HCT116 (cell line): ENCODE measurements at regions not wholly inside any gene's neighbourhood (a gene's known extent, or its start where the extent isn't known, plus 50 kb on each side); places are given as distances from the start of the nearest gene placed in this dataset.
"Not testable (repeated sequence)": the region's sequence is repeated elsewhere in the genome, so short reads cannot be mapped to it uniquely, and the experiment has no call there.

Source experiments
- ATAC-seq: fragments of 200-7000 bp; cut with Tn5 transposase; 2 replicates; pipeline ENCODE4 v1.9.1; 2020; ENCODE audit warnings: mild to moderate bottlenecking, moderate library complexity
- BruUV-seq: library from RNA; stranded (reverse); fragments of 400-500 nt; replicated peaks from 2 replicates; lab custom pipeline; 2021; lab: Mats Ljungman, UMichigan
- CTCF ChIA-PET: fragments of 300-600 bp; sonication (Branson Sonifier 250); formaldehyde crosslinking; loops from one replicate; lab custom pipeline; 2021; ENCODE audit warnings: antibody characterized with exemption; lab: Charles Lee
- POLR2A ChIA-PET: fragments of 300-600, 350-600 bp; sonication (Branson Sonifier 250); formaldehyde crosslinking; loops from one replicate; lab custom pipeline; 2021; ENCODE audit warnings: antibody characterized with exemption; lab: Charles Lee
- RAD21 ChIA-PET, 2 experiments: fragments of 300-600 bp; sonication (Branson Sonifier 250); formaldehyde crosslinking; loops; one replicate each; lab custom pipeline; 2023; ENCODE audit warnings: low total read pairs in 2 of 2; ENCODE audit not compliant: uncharacterized antibody in 2 of 2, unreplicated experiment in 2 of 2, low non-redundant PET in 1 of 2; lab: Charles Lee
- DNase-seq: peaks from one replicate; pipeline ENCODE4 v3.0.0-alpha.2; 2010; ENCODE audit warnings: low read depth, low spot score
- H2AFZ ChIP-seq: fragments of 200-600 bp; shearing (Covaris generic), sonication (generic); 2 replicates; pipeline ENCODE4 v1.6.1; 2017; ENCODE audit warnings: low read depth, mixed run types, mixed read lengths, antibody characterized with exemption, low read length; ENCODE audit not compliant: poor library complexity, severe bottlenecking
- H3K27ac ChIP-seq: 2 replicates; pipeline ENCODE4 v1.5.1; 2012; ENCODE audit warnings: low read depth, low read length
- H3K27me3 ChIP-seq: fragments of 200-600 bp; sonication (generic); 2 replicates; pipeline ENCODE4 v1.6.1; 2016; ENCODE audit warnings: mixed run types, low read length, mixed read lengths; ENCODE audit not compliant: insufficient read depth
- H3K36me3 ChIP-seq, 2 experiments: fragments of 200-500 bp in 1 of 2; fragments of 200-600 bp in 1 of 2; sonication (Bioruptor generic) in 1 of 2; sonication (generic) in 1 of 2; 2 replicates each; pipeline versions ENCODE4 v1.5.1 to v1.6.1; 2014 to 2016; ENCODE audit warnings: low read length in 2 of 2, inconsistent platforms in 1 of 2, mixed read lengths in 1 of 2, mixed run types in 1 of 2; ENCODE audit not compliant: insufficient read depth in 2 of 2, control insufficient read depth in 1 of 2
- H3K4me1 ChIP-seq, 2 experiments: fragments of 200-600 bp in 1 of 2; sonication (generic) in 1 of 2; 2 replicates each; pipeline versions ENCODE4 v1.5.1 to v1.6.1; 2012 to 2017; ENCODE audit warnings: low read length in 2 of 2, inconsistent platforms in 1 of 2, mild to moderate bottlenecking in 1 of 2, mixed read lengths in 1 of 2, mixed run types in 1 of 2, moderate library complexity in 1 of 2; ENCODE audit not compliant: insufficient read depth in 2 of 2, control insufficient read depth in 1 of 2
- H3K4me2 ChIP-seq: fragments of 200-600 bp; sonication (generic); 2 replicates; pipeline ENCODE4 v1.6.1; 2017; ENCODE audit warnings: mixed run types, low read length, mixed read lengths
- H3K4me3 ChIP-seq, 2 experiments: fragments of 200-600 bp in 1 of 2; sonication (generic) in 1 of 2; replicated peaks in 1 of 2; 2 replicates each; pipeline ENCODE4 v1.5.1; 2011 to 2016; ENCODE audit warnings: low read length in 2 of 2, control low read depth in 1 of 2, low read depth in 1 of 2, mild to moderate bottlenecking in 1 of 2, mixed read lengths in 1 of 2, mixed run types in 1 of 2
- H3K79me2 ChIP-seq: fragments of 200-600 bp; sonication (generic); 2 replicates; pipeline ENCODE4 v1.6.1; 2017; ENCODE audit warnings: mild to moderate bottlenecking, mixed run types, low read length, moderate library complexity, mixed read lengths; ENCODE audit not compliant: insufficient read depth
- H3K9ac ChIP-seq: fragments of 200-600 bp; sonication (generic); 2 replicates; pipeline ENCODE4 v1.6.1; 2016; ENCODE audit warnings: low read length, mixed read lengths
- H3K9me2 ChIP-seq: fragments of 200-600 bp; sonication (generic), shearing (Covaris generic); 2 replicates; pipeline ENCODE4 v1.6.1; 2017; ENCODE audit warnings: mixed run types, mild to moderate bottlenecking, moderate library complexity; ENCODE audit not compliant: insufficient read depth
- H3K9me3 ChIP-seq, 2 experiments: fragments of 200-500 bp in 1 of 2; fragments of 200-600 bp in 1 of 2; sonication (Bioruptor generic) in 1 of 2; sonication (generic) in 1 of 2; 2 replicates each; pipeline ENCODE4 v1.6.1; 2014 to 2017; ENCODE audit warnings: low read length in 2 of 2, mixed read lengths in 2 of 2, inconsistent platforms in 1 of 2, low read depth in 1 of 2, mild to moderate bottlenecking in 1 of 2, mixed run types in 1 of 2, moderate library complexity in 1 of 2; ENCODE audit not compliant: control insufficient read depth in 1 of 2, insufficient read depth in 1 of 2
- H4K20me1 ChIP-seq: fragments of 200-600 bp; sonication (generic), shearing (Covaris generic); 2 replicates; pipeline ENCODE4 v1.6.1; 2017; ENCODE audit warnings: mixed run types, mild to moderate bottlenecking, moderate library complexity; ENCODE audit not compliant: insufficient read depth
- ATF3 ChIP-seq: IDR thresholded peaks from 2 replicates; pipeline ENCODE4 v1.6.1; 2012
- CBX3 ChIP-seq: IDR thresholded peaks from 2 replicates; pipeline ENCODE4 v1.6.1; 2012; ENCODE audit warnings: low read depth
- JUND ChIP-seq: IDR thresholded peaks from 2 replicates; pipeline ENCODE4 v1.6.1; 2012
- MAX ChIP-seq: IDR thresholded peaks from 2 replicates; pipeline ENCODE4 v1.6.1; 2012
- POLR2AphosphoS5 ChIP-seq: IDR thresholded peaks from 2 replicates; pipeline ENCODE4 v1.6.1; 2011; ENCODE audit warnings: mild to moderate bottlenecking, low read depth, low read length, moderate library complexity
- SIN3A ChIP-seq: IDR thresholded peaks from 2 replicates; pipeline ENCODE4 v1.6.1; 2012; ENCODE audit warnings: low read depth
- SP1 ChIP-seq: IDR thresholded peaks from 2 replicates; pipeline ENCODE4 v1.6.1; 2012; ENCODE audit warnings: low read depth
- TCF7L2 ChIP-seq: IDR thresholded peaks from 2 replicates; pipeline ENCODE4 v1.7.0; 2011; ENCODE audit warnings: borderline replicate concordance, inconsistent platforms; ENCODE audit not compliant: insufficient read depth, insufficient read length; ENCODE audit errors: extremely low read depth
- ZFX ChIP-seq: fragments of 450-650 bp; IDR thresholded peaks from 2 replicates; pipeline ENCODE4 v1.6.1; 2017
- intact Hi-C: fragments of 100-400 bp; cut with micrococcal nuclease; formaldehyde crosslinking; loops from 2 replicates; pipeline ENCODE4 v1.10.0; 2022
- TF ChIP-seq, protein P1 (sequence below): IDR thresholded peaks from 2 replicates; pipeline ENCODE4 v1.6.1; 2012; ENCODE audit warnings: low read depth

- DNase-seq (no peak), ATAC-seq (no peak)
- Histone ChIP-seq H3K36me3 (no peaks in the 10 kb centered on the region), H3K9me3 (no peaks in the 10 kb centered on the region), H3K79me2 (no peaks in the 10 kb centered on the region), H3K9me2 (no peaks in the 10 kb centered on the region), H3K27me3 (0 out of 2 replicates have a peak, but pooled peaks cover 5% of the 10 kb centered on the region), H3K9ac (no peak overlapping the region), H4K20me1 (no peaks in the 10 kb centered on the region), H3K4me1 (no peaks in the 10 kb centered on the region), H3K4me3 (no peak overlapping the region), H3K4me2 (no peak overlapping the region), H3K27ac (no peak overlapping the region), H2AFZ (no peak overlapping the region)
- CTCF ChIA-PET: no interaction called here
- TF ChIP-seq ZFX (no peak), MAX (no peak), CBX3 (no peak), SIN3A (no peak), TCF7L2 (no peak), SP1 (no peak), JUND (no peak), ATF3 (no peak), POLR2AphosphoS5 (no peak)
- TF ChIP-seq, protein P1, sequence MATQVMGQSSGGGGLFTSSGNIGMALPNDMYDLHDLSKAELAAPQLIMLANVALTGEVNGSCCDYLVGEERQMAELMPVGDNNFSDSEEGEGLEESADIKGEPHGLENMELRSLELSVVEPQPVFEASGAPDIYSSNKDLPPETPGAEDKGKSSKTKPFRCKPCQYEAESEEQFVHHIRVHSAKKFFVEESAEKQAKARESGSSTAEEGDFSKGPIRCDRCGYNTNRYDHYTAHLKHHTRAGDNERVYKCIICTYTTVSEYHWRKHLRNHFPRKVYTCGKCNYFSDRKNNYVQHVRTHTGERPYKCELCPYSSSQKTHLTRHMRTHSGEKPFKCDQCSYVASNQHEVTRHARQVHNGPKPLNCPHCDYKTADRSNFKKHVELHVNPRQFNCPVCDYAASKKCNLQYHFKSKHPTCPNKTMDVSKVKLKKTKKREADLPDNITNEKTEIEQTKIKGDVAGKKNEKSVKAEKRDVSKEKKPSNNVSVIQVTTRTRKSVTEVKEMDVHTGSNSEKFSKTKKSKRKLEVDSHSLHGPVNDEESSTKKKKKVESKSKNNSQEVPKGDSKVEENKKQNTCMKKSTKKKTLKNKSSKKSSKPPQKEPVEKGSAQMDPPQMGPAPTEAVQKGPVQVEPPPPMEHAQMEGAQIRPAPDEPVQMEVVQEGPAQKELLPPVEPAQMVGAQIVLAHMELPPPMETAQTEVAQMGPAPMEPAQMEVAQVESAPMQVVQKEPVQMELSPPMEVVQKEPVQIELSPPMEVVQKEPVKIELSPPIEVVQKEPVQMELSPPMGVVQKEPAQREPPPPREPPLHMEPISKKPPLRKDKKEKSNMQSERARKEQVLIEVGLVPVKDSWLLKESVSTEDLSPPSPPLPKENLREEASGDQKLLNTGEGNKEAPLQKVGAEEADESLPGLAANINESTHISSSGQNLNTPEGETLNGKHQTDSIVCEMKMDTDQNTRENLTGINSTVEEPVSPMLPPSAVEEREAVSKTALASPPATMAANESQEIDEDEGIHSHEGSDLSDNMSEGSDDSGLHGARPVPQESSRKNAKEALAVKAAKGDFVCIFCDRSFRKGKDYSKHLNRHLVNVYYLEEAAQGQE: no peak
- POLR2A ChIA-PET: no interaction called here
- RAD21 ChIA-PET: no interaction called here
- intact Hi-C loops: no loop called here
- BruUV-seq: no TSS peak
Measured at GRCh38 chrX:13952581-13952980, 77.1 kb downstream of the GEMIN8 start.

DNA sequence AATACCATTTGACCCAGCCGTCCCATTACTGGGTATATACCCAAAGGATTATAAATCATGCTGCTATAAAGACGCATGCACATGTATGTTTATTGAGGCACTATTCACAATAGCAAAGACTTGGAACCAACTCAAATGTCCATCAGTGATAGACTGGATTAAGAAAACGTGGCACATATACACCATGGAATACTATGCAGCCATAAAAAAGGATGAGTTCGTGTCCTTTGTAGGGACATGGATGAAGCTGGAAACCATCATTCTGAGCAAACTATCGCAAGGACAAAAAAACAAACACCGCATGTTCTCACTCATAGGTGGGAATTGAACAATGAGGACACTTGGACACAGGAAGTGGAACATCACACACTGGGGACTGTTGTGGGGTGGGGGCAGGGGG is 83.5 kb downstream of the GEMIN8 start:
- H3K4me3 ChIP-seq, POLR2A ChIA-PET, BruUV-seq, H3K9ac ChIP-seq, H2AFZ ChIP-seq, H3K4me2 ChIP-seq, H3K4me1 ChIP-seq, H3K9me3 ChIP-seq, DNase-seq, H3K27ac ChIP-seq, H3K79me2 ChIP-seq, H3K36me3 ChIP-seq, ATAC-seq, RAD21 ChIA-PET, H3K9me2 ChIP-seq, intact Hi-C loops, H3K27me3 ChIP-seq, H4K20me1 ChIP-seq, CTCF ChIA-PET: not testable (repeated sequence)

GRCh38 chrX:13945787-13946186 is 83.9 kb downstream of the GEMIN8 start:
- DNase-seq, H3K9me3 ChIP-seq, intact Hi-C loops, H4K20me1 ChIP-seq, H3K9ac ChIP-seq, H3K27ac ChIP-seq, POLR2A ChIA-PET, H3K9me2 ChIP-seq, H3K79me2 ChIP-seq, H3K4me2 ChIP-seq, H3K4me3 ChIP-seq, BruUV-seq, RAD21 ChIA-PET, ATAC-seq, H3K4me1 ChIP-seq, H3K36me3 ChIP-seq, CTCF ChIA-PET, H3K27me3 ChIP-seq, H2AFZ ChIP-seq: not testable (repeated sequence)
